DOHH2 (cell line): ENCODE measurements at regions not wholly inside any gene's neighbourhood (a gene's known extent, or its start where the extent isn't known, plus 50 kb on each side); places are given as distances from the start of the nearest gene placed in this dataset.

ENCODE experiments used
- CTCF ChIP-seq: fragments of 200-600 bp; sonication (generic); IDR thresholded peaks from one replicate; pipeline ENCODE4 v1.5.1; 2014; ENCODE audit warnings: antibody characterized with exemption, mild to moderate bottlenecking, low read depth, low read length; ENCODE audit not compliant: poor library complexity, severe bottlenecking
- EZH2phosphoT487 ChIP-seq: fragments of 200-600 bp; sonication (generic); IDR thresholded peaks from 2 replicates; pipeline ENCODE4 v1.6.1; 2017; ENCODE audit warnings: borderline replicate concordance, mild to moderate bottlenecking, antibody characterized with exemption, low read length, moderate library complexity, mixed read lengths

GRCh38 chr7:112887976-112888375, 97.8 kb upstream of the TMEM168 start:
- no peak for TF ChIP-seq CTCF
- no peak for TF ChIP-seq EZH2phosphoT487
